Upper lobe of left lung (tissue), 4 donors: ENCODE measurements at regions not wholly inside any gene's neighbourhood (a gene's known extent, or its start where the extent isn't known, plus 50 kb on each side); places are given as distances from the start of the nearest gene placed in this dataset.

Experiments used
- CTCF ChIP-seq, 6 experiments: fragments of 450-650 bp in 4 of 6; fragments of 200-600 bp in 2 of 6; sonication (generic) in 2 of 6; IDR thresholded peaks; one replicate each; pipeline ENCODE4 v1.5.1; 2016 to 2019; ENCODE audit warnings: antibody characterized with exemption in 6 of 6
- EP300 ChIP-seq, 4 donors: sonication (generic); formaldehyde crosslinking; IDR thresholded peaks; one replicate each; pipeline ENCODE4 v1.5.1; 2017; ENCODE audit warnings: antibody characterized with exemption in 4 of 4, control low read depth in 2 of 4
- POLR2A ChIP-seq, 4 donors: fragments of 450-650 bp; IDR thresholded peaks; one replicate each; pipeline ENCODE4 v1.5.1; 2016 to 2017; ENCODE audit warnings: antibody characterized with exemption in 4 of 4, mild to moderate bottlenecking in 2 of 4
- POLR2AphosphoS5 ChIP-seq, 2 donors: sonication (generic); formaldehyde crosslinking; IDR thresholded peaks; one replicate each; pipeline ENCODE4 v1.5.1; 2017; ENCODE audit warnings: antibody characterized with exemption in 2 of 2

- no peak for TF ChIP-seq POLR2AphosphoS5 (IDR thresholded peaks at IDR 0.05)
- no peak for TF ChIP-seq CTCF (IDR thresholded peaks at IDR 0.05)
- TF ChIP-seq EP300 (IDR thresholded peaks at IDR 0.05) = no peak
- no peak for TF ChIP-seq POLR2A (IDR thresholded peaks at IDR 0.05)
These were observed 271.7 kb upstream of the ANO5 start for GRCh38 chr11:21921151-21921550.
